Heart left ventricle (tissue), 16 donors: ENCODE measurements at regions not wholly inside any gene's neighbourhood (a gene's known extent, or its start where the extent isn't known, plus 50 kb on each side); places are given as distances from the start of the nearest gene placed in this dataset.

ENCODE experiments used
- ATAC-seq, 4 donors: fragments of 200-7000 bp; cut with Tn5 transposase; one replicate each; pipeline ENCODE4 v1.9.1; 2020 to 2022; ENCODE audit warnings: moderate library complexity in 4 of 4, mild to moderate bottlenecking in 3 of 4, moderate number of reproducible peaks in 1 of 4
- DNase-seq, 5 donors: peaks; one replicate each; pipeline ENCODE4 v3.0.0-alpha.2; 2020
- H3K27ac ChIP-seq, 12 donors: fragments of 200-600 bp; sonication (generic) in 4 of 12; one replicate each; pipeline versions ENCODE4 v1.5.0 to v1.8.0; 2016 to 2022; ENCODE audit warnings: mild to moderate bottlenecking in 2 of 12
- H3K27me3 ChIP-seq, 9 donors: fragments of 200-600 bp; sonication (generic) in 2 of 9; one replicate each; pipeline versions ENCODE4 v1.5.1 to v1.8.0; 2016 to 2022; ENCODE audit warnings: mild to moderate bottlenecking in 3 of 9
- H3K36me3 ChIP-seq, 9 donors: fragments of 200-600 bp; sonication (generic) in 2 of 9; one replicate each; pipeline versions ENCODE4 v1.5.0 to v1.8.0; 2018 to 2022; ENCODE audit warnings: mild to moderate bottlenecking in 2 of 9
- H3K4me1 ChIP-seq, 12 donors: fragments of 200-600 bp; sonication (generic) in 4 of 12; one replicate each; pipeline versions ENCODE4 v1.5.0 to v1.8.0; 2016 to 2022; ENCODE audit warnings: mild to moderate bottlenecking in 3 of 12
- H3K4me3 ChIP-seq, 12 donors: fragments of 200-600 bp; sonication (generic) in 4 of 12; one replicate each; pipeline versions ENCODE4 v1.5.0 to v1.8.0; 2017 to 2022; ENCODE audit warnings: mild to moderate bottlenecking in 9 of 12, moderate library complexity in 4 of 12
- H3K9me3 ChIP-seq, 12 donors: fragments of 200-600 bp; sonication (generic) in 4 of 12; one replicate each; pipeline versions ENCODE4 v1.5.0 to v1.8.0; 2016 to 2022; ENCODE audit warnings: mild to moderate bottlenecking in 1 of 12
- CTCF ChIP-seq, 12 donors: fragments of 200-600 bp; sonication (generic) in 4 of 12; IDR thresholded peaks; one replicate each; pipeline versions ENCODE4 v1.5.0 to v1.8.0; 2018 to 2022; ENCODE audit warnings: antibody characterized with exemption in 12 of 12, mild to moderate bottlenecking in 5 of 12
- POLR2A ChIP-seq, 2 donors: fragments of 450-650 bp; IDR thresholded peaks; one replicate each; pipeline ENCODE4 v1.6.1; 2017; ENCODE audit warnings: antibody characterized with exemption in 2 of 2, mild to moderate bottlenecking in 2 of 2, moderate library complexity in 2 of 2
- WGBS, 4 donors: extraction: QIAGEN DNeasy Blood & Tissue Kit in 2 of 4; methylation state at CpG; one replicate each; pipeline versions ENCODE4 v1.1.5 to v1.1.7; 2013 to 2018; 5-methylcytosine and 5-hydroxymethylcytosine counted together
- intact Hi-C, 10 donors: fragments of 100-400 bp; cut with DNase I; formaldehyde crosslinking; loops; one replicate each; pipeline versions ENCODE4 v1.11.1 to v1.14.2; 2022
- donor health status: ischemic (EF 13 %, LVEDD 7.1; RV severe dilation, severe dysfunction).
- donor health status: healthy with polysubstance abuse.
- donor health status: DM: no; HTN: yes; CAD: no.
- donor health status: DM: no; HTN: no; CAD: no.
- donor health status: ischemic (EF 25% LVEDD 6.9; RV normal size, moderate dysfunction).
- donor health status: ischemic (EF 25% LVEDD 5.7; RV mildly dilated, moderate dysfunction).
- donor health status: healthy.
- donor health status: DM: yes; HTN: yes; CAD: no.
- donor health status: ischemic (EF 35%, LVEDD 5.7; RV mildly dilated, moderate dysfunction).
- donor health status: nonischemic (EF 11% LVEDD 7.7; RV severe dilation, severe dysfunction).
- donor health status: DM: yes; HTN: yes; CAD: no.
- donor health status: PGD.
- donor health status: ischemic (EF 29% LVEDD 5.4; RV normal size, mild dysfunction).
- donor health status: nonischemic (EF 23%, LVEDD 6.1; RV moderate dilation, normal function).

- WGBS, 4 donors: 78 to 93% (median 85%) methylated on average over 1 of the region's 1 CpG
- TF ChIP-seq POLR2A (IDR thresholded peaks at IDR 0.05) (no peak), CTCF (IDR thresholded peaks at IDR 0.05) (no peak)
- no peaks in the 10 kb centered on the region for H3K4me1 ChIP-seq
- intact Hi-C loops: loop anchor here in 1 of 10 donors (5.0 kb wide), 1 partner anchor 377 kb away; no protein-coding TSS in a partner anchor
- ATAC-seq (no peak), DNase-seq (no peak)
- H3K27ac ChIP-seq: no peak overlapping the region
- H3K9me3 ChIP-seq: no peaks in the 10 kb centered on the region
- no peak overlapping the region for H3K4me3 ChIP-seq
- H3K36me3 ChIP-seq: no peaks in the 10 kb centered on the region
- H3K27me3 ChIP-seq: peaks cover 0 to 29% (median 0%) of the 10 kb centered on the region in 9 donors
Observed at GRCh38 chr4:111650674-111651086, 494.6 kb upstream of the FAM241A start.

GRCh38 chr4:111652236-111652635, 493.0 kb upstream of the FAM241A start:
- 57 to 66% (median 63%) methylated on average over 5 of the region's 5 CpGs for WGBS, 4 donors
- DNase-seq: no peak
- peaks cover 0 to 29% (median 0%) of the 10 kb centered on the region in 9 donors for H3K27me3 ChIP-seq

GRCh38 chr4:111652986-111653385, 492.3 kb upstream of the FAM241A start:
- ATAC-seq: no peak
- Histone ChIP-seq H3K4me3 (no peak overlapping the region), H3K9me3 (no peaks in the 10 kb centered on the region), H3K36me3 (no peaks in the 10 kb centered on the region), H3K27me3 (peaks cover 0 to 27% (median 0%) of the 10 kb centered on the region in 9 donors), H3K27ac (no peak overlapping the region), H3K4me1 (no peaks in the 10 kb centered on the region)
- intact Hi-C loops: loop anchor here in 1 of 10 donors (5.0 kb wide), 1 partner anchor 374 kb away; no protein-coding TSS in a partner anchor
- 74 to 76% (median 75%) methylated on average over 2 of the region's 2 CpGs for WGBS, 4 donors
- no peak for DNase-seq
- no peak for TF ChIP-seq POLR2A (IDR thresholded peaks at IDR 0.05)

More at GRCh38 chr4:111652236-111652635, 493.0 kb upstream of the FAM241A start:
- H3K4me1 ChIP-seq: no peaks in the 10 kb centered on the region
- no peak for TF ChIP-seq CTCF (IDR thresholded peaks at IDR 0.05)
- intact Hi-C loops: loop anchor here in 1 of 10 donors (5.0 kb wide), 1 partner anchor 375 kb away; no protein-coding TSS in a partner anchor
- no peak overlapping the region for H3K27ac ChIP-seq
- no peaks in the 10 kb centered on the region for H3K36me3 ChIP-seq
- ATAC-seq: no peak
- no peak overlapping the region for H3K4me3 ChIP-seq
- no peaks in the 10 kb centered on the region for H3K9me3 ChIP-seq

- TF ChIP-seq CTCF (IDR thresholded peaks at IDR 0.05): no peak
- TF ChIP-seq POLR2A (IDR thresholded peaks at IDR 0.05): no peak
- no peaks in the 10 kb centered on the region for H3K9me3 ChIP-seq
- intact Hi-C loops: no loop called here
- H3K4me3 ChIP-seq: no peak overlapping the region
- no peaks in the 10 kb centered on the region for H3K4me1 ChIP-seq
- no peaks in the 10 kb centered on the region for H3K36me3 ChIP-seq
- DNase-seq (no peak), ATAC-seq (no peak)
- no peak overlapping the region for H3K27ac ChIP-seq
- H3K27me3 ChIP-seq: no peaks in the 10 kb centered on the region
- 75 to 100% (median 90%) methylated on average over 1 of the region's 1 CpG for WGBS, 4 donors
Observed at GRCh38 chr4:111662496-111662895, 482.8 kb upstream of the FAM241A start.

GRCh38 chr4:111664308-111664945, 480.8 kb upstream of the FAM241A start:
- intact Hi-C loops: no loop called here
- no peak overlapping the region for H3K27ac ChIP-seq
- H3K4me1 ChIP-seq: no peaks in the 10 kb centered on the region
- DNase-seq (no peak), ATAC-seq (no peak)
- H3K36me3 ChIP-seq: no peaks in the 10 kb centered on the region
- no peaks in the 10 kb centered on the region for H3K9me3 ChIP-seq
- no peak overlapping the region for H3K4me3 ChIP-seq
- H3K27me3 ChIP-seq: no peaks in the 10 kb centered on the region
- 7 to 51% (median 41%) methylated on average over 1 of the region's 1 CpG for WGBS, 4 donors
- TF ChIP-seq CTCF (IDR thresholded peaks at IDR 0.05) (no peak), POLR2A (IDR thresholded peaks at IDR 0.05) (no peak)
